ENCODE measurements at regions not wholly inside any gene's neighbourhood (a gene's known extent, or its start where the extent isn't known, plus 50 kb on each side); places are given as distances from the start of the nearest gene placed in this dataset.

GRCh38 chr1:222290866-222291265, 257.0 kb downstream of the HHIPL2 start:
- 86 to 93% methylated on average over 2 of the region's 2 CpGs for WGBS, 2 experiments (ENCODE audit: insufficient coverage in 1 of 2, insufficient read length in 1 of 2)
- peaks cover 10% of the 10 kb centered on the region for H3K9me3 Mint-ChIP-seq

GRCh38 chr1:222288053-222288452, 259.9 kb downstream of the HHIPL2 start:
- Mint-ChIP-seq H3K4me3 (no peak overlapping the region), H3K36me3 (ENCODE audit: low read depth) (no peaks in the 10 kb centered on the region), H3K27me3 (ENCODE audit: insufficient read depth) (peaks cover 58% of the 10 kb centered on the region), H3K27ac (no peak overlapping the region), H3K4me1 (peaks cover 30% of the 10 kb centered on the region), H3K9me3 (no peaks in the 10 kb centered on the region)
- Histone ChIP-seq H3K4me1 (ENCODE audit: control insufficient read depth, insufficient read depth, low read length) (peaks cover 20% of the 10 kb centered on the region), H3K27ac (ENCODE audit: low read depth, low read length) (no peak overlapping the region), H3K9ac (ENCODE audit: extremely low read depth, low read length, poor library complexity, severe bottlenecking) (no peak overlapping the region), H3K9me3 (ENCODE audit: control insufficient read depth, low read length) (no peaks in the 10 kb centered on the region), H3K4me3 (ENCODE audit: low read length) (no peak overlapping the region), H3K36me3 (ENCODE audit: control insufficient read depth, insufficient read depth, low read length) (no peaks in the 10 kb centered on the region), H3K27me3 (ENCODE audit: control insufficient read depth, insufficient read depth, low read length, poor library complexity, severe bottlenecking) (peaks cover 8% of the 10 kb centered on the region)
- DNase-seq: no peak
- TF ChIP-seq CTCF (conservative IDR thresholded peaks at IDR 0.05): no peak
- 86 to 93% methylated on average over 5 of the region's 5 CpGs for WGBS, 2 experiments (ENCODE audit: insufficient coverage in 1 of 2, insufficient read length in 1 of 2)

More at GRCh38 chr1:222290866-222291265, 257.0 kb downstream of the HHIPL2 start:
- Histone ChIP-seq H3K9ac (ENCODE audit: extremely low read depth, low read length, poor library complexity, severe bottlenecking) (no peak overlapping the region), H3K27me3 (ENCODE audit: control insufficient read depth, insufficient read depth, low read length, poor library complexity, severe bottlenecking) (no peaks in the 10 kb centered on the region), H3K4me3 (ENCODE audit: low read length) (no peak overlapping the region), H3K9me3 (ENCODE audit: control insufficient read depth, low read length) (peaks cover 15% of the 10 kb centered on the region), H3K36me3 (ENCODE audit: control insufficient read depth, insufficient read depth, low read length) (no peaks in the 10 kb centered on the region), H3K27ac (ENCODE audit: low read depth, low read length) (no peak overlapping the region), H3K4me1 (ENCODE audit: control insufficient read depth, insufficient read depth, low read length) (peaks cover 20% of the 10 kb centered on the region)
- no peaks in the 10 kb centered on the region for H3K36me3 Mint-ChIP-seq (ENCODE audit: low read depth)
- peaks cover 44% of the 10 kb centered on the region for H3K27me3 Mint-ChIP-seq (ENCODE audit: insufficient read depth)
- no peak for TF ChIP-seq CTCF (conservative IDR thresholded peaks at IDR 0.05)
- H3K4me1 Mint-ChIP-seq: peaks cover 34% of the 10 kb centered on the region
- no peak for DNase-seq
- no peak overlapping the region for H3K27ac Mint-ChIP-seq
- H3K4me3 Mint-ChIP-seq: no peak overlapping the region

GRCh38 chr1:222286011-222286410, 261.9 kb downstream of the HHIPL2 start:
- no peak for TF ChIP-seq CTCF (conservative IDR thresholded peaks at IDR 0.05)

More at GRCh38 chr1:222286011-222286410, 261.9 kb downstream of the HHIPL2 start:
- H3K27ac ChIP-seq (ENCODE audit: low read depth, low read length): no peak overlapping the region
- H3K27me3 ChIP-seq (ENCODE audit: control insufficient read depth, insufficient read depth, low read length, poor library complexity, severe bottlenecking): peaks cover 8% of the 10 kb centered on the region
- H3K36me3 ChIP-seq (ENCODE audit: control insufficient read depth, insufficient read depth, low read length): no peaks in the 10 kb centered on the region
- WGBS, 2 experiments (ENCODE audit: insufficient coverage in 1 of 2, insufficient read length in 1 of 2): 80 to 91% methylated on average over 1 to 3 of the region's 3 CpGs
- H3K9ac ChIP-seq (ENCODE audit: extremely low read depth, low read length, poor library complexity, severe bottlenecking): no peak overlapping the region
- peaks cover 20% of the 10 kb centered on the region for H3K4me1 ChIP-seq (ENCODE audit: control insufficient read depth, insufficient read depth, low read length)
- H3K27me3 Mint-ChIP-seq (ENCODE audit: insufficient read depth): peaks cover 39% of the 10 kb centered on the region
- no peak overlapping the region for H3K4me3 Mint-ChIP-seq
- H3K9me3 ChIP-seq (ENCODE audit: control insufficient read depth, low read length): no peaks in the 10 kb centered on the region
- no peak overlapping the region for H3K4me3 ChIP-seq (ENCODE audit: low read length)
- no peak for DNase-seq
- H3K27ac Mint-ChIP-seq: no peak overlapping the region
- H3K4me1 Mint-ChIP-seq: peaks cover 23% of the 10 kb centered on the region
- H3K36me3 Mint-ChIP-seq (ENCODE audit: low read depth): no peaks in the 10 kb centered on the region
- no peaks in the 10 kb centered on the region for H3K9me3 Mint-ChIP-seq
